NCI-H2196 (cell line): ENCODE measurements at regions not wholly inside any gene's neighbourhood (a gene's known extent, or its start where the extent isn't known, plus 50 kb on each side); places are given as distances from the start of the nearest gene placed in this dataset.
"Not testable (repeated sequence)": the region's sequence is repeated elsewhere in the genome, so short reads cannot be mapped to it uniquely, and the experiment has no call there.

ENCODE experiments used
- DNase-seq: peaks from one replicate; lab custom pipeline; 2025; ENCODE audit not compliant: unreplicated experiment; lab: John Stamatoyannopoulos, UW

- DNase-seq: no peak
These were observed 325.0 kb downstream of the CGGBP1 start for GRCh38 chr3:87733671-87734367.

DNA sequence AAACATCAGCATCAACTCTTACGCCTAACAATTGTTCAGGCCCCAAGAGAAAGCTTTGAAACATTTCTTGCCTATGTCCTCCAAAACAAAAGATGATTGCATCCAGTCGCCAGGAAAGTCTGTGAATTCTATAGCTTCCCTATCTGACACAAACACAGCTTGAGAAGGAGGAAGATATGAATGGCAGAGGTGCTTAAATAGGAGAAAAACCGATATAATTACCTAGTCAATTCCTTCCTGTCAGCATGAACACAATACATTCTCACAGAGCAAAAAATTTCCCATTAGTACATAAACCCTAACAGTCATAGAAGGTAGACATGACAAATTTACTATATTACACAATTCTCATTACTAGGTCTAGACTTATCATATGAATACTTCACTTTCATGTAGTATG, 326.5 kb downstream of the CGGBP1 start:
- no peak for DNase-seq

- DNase-seq: no peak
These were observed 331.0 kb downstream of the CGGBP1 start for GRCh38 chr3:87727783-87728182.

- DNase-seq: no peak
These were observed 339.7 kb downstream of the CGGBP1 start for GRCh38 chr3:87719060-87719459.

DNA sequence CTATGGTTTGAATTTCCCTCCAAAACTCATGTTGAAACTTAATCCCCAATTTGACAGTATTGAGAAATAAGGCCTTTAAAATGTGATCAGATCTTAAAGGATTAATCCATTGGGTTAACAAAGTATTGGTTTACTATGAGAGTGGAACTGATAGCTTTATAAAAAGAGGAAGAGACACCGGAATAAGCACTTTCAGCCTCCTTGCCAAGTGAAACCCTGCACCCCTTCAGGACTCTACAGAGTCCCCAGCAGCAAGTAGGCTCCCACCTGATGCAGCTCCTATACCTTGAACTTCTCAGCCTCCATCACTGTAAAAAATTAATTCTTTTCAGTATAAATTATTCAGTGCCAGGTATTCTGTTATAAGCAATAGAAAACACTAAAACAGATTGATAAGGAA, 348.3 kb downstream of the CGGBP1 start:
- DNase-seq: no peak

GRCh38 chr3:87710028-87710427, 348.8 kb downstream of the CGGBP1 start:
- no peak for DNase-seq

DNA sequence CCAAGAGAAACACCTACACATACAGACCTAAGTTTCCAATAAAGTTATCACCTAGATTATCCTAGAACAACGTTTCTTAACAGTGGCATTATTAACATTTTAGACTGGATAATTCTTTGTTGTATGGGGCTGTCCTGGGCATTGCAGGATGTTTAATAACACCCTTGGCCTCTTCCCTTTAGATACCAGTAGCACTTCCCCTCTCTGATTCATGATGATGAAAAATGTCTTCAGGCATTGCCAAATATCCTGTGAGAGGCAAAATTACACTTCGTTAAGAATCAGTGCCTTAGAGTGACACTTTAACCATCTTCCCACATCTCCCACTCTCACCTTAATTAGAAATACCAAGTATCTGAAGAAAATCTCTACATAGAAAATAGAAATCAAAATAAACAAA, 352.6 kb downstream of the CGGBP1 start:
- no peak for DNase-seq

GRCh38 chr3:87702600-87702999, 356.2 kb downstream of the CGGBP1 start:
- DNase-seq: no peak

- no peak for DNase-seq
These were observed 362.4 kb downstream of the CGGBP1 start for GRCh38 chr3:87696124-87697013.

- no peak for DNase-seq
These were observed 364.1 kb downstream of the CGGBP1 start for GRCh38 chr3:87694678-87695077.

GRCh38 chr3:87691109-87691508, 367.7 kb downstream of the CGGBP1 start:
- no peak for DNase-seq

- DNase-seq: not testable (repeated sequence)
These were observed 379.7 kb downstream of the CGGBP1 start for GRCh38 chr3:87678984-87679660.

DNA sequence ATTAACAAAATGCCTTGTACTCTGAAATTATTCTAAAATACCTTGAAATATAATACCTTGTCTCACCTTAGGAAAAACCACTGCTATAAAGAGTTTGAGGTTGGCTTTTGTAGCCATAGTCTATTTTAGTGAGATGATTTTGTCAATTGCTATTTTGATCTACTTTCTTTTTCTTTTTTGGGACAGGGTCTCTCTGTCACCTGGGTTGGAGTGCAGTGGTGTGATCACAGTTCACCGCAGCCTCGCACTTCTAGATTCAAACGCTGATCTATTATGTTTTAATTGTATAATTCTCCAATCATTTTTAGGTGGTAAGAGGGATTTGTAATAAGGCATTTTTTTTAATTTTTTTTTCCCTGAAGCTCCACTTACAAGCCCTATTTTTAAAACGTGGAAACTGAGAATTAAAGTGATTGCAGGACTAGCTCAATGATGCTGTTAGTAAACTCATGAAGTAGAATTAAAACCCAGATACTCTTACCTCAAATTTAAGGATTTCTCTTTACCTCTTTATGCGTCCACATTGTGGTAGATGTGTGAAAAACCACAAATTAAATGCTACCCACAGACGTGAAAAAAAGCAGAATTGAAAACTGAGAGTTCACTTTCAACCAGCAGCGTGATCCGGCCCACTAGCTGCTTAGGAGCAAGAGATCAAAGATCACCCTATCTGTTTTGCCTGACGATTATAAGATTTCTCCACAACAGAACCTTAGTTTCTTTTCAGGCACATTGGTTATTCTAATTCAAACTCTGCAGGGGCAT, 384.2 kb downstream of the CGGBP1 start:
- no peak for DNase-seq

GRCh38 chr3:87673132-87673531, 385.7 kb downstream of the CGGBP1 start:
- no peak for DNase-seq

DNA sequence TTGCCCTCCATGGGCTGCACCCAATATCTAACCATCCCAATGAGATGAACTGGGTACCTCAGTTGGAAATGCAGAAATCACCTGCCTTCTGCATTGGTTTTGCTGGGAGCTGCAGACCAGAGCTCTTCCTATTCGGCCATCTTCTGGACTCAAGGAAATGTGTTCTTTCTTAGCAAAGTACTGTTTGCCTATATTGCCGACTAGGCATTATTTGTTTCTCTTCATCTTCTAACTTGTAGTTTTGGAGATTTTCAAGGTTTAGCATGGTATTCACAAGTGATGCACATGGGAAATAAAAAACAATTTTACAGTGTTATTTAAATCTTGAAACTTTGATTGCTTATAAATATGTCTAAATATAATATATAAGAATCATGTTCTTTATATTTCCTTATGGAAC, 377.8 kb upstream of the POU1F1 start:
- no peak for DNase-seq

DNA sequence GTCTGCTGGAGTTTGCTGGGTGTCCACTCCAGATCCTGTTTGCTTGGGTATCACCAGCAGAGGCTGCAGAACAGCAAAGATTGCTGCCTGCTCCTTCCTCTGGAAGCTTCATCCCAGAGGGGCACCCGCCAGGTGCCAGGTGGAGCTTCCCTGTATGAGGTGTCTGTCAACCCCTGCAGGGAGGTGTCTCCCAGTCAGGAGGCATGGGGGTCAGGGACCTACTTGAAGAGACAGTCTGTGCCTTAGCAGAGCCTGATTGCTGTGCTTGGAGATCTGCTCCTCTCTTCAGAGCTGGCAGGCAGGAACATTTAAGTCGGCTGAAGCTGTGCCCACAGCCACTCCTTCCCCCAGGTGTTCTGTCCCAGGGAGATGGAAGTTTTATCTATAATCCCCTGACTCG, 376.8 kb upstream of the POU1F1 start:
- DNase-seq: not testable (repeated sequence)

- DNase-seq: no peak
These were observed 358.0 kb upstream of the POU1F1 start for GRCh38 chr3:87634426-87634825.

DNA sequence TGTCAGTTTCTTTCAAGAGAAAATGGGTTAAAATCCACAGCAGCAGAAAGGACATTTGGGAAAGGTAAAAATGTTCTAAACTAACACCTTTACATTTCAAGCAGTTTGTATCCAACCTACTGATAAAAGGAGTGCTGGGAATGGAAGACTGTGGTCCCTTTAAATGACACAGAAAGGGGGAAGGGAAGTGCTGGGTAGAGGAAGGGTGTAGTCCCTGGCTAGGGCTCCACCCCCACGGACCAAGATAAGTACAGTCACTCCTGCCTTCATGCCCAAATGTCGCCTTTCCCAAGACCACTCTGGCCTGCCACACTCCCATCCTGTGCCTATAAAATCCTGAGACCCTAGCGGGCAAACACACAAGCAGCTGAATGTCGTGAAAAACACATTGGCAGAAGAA, 350.9 kb upstream of the POU1F1 start:
- DNase-seq: no peak

GRCh38 chr3:87626546-87626945, 350.2 kb upstream of the POU1F1 start:
- DNase-seq: no peak

DNA sequence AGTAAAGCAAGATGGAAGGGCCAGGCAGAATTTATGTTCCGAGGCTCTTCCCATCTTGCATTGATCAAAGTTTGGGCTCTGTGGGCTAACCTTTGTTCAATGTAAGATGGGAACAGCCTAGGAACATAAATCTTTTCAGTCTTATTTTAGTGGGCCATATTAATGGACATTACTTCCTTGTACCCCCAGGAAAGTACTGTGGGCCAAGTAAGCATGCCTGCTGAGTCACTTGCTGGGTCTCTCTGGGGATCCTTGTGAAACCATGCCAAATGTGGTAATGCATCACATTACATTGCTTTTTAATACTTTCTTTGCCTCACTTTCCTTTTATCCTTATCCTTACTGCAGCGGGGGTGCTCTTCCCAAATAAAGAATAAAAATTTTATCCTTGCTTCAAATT, 349.5 kb upstream of the POU1F1 start:
- no peak for DNase-seq

- no peak for DNase-seq
These were observed 348.5 kb upstream of the POU1F1 start for GRCh38 chr3:87624860-87625259.
